ENCODE measurements at regions not wholly inside any gene's neighbourhood (a gene's known extent, or its start where the extent isn't known, plus 50 kb on each side); places are given as distances from the start of the nearest gene placed in this dataset.

DNA sequence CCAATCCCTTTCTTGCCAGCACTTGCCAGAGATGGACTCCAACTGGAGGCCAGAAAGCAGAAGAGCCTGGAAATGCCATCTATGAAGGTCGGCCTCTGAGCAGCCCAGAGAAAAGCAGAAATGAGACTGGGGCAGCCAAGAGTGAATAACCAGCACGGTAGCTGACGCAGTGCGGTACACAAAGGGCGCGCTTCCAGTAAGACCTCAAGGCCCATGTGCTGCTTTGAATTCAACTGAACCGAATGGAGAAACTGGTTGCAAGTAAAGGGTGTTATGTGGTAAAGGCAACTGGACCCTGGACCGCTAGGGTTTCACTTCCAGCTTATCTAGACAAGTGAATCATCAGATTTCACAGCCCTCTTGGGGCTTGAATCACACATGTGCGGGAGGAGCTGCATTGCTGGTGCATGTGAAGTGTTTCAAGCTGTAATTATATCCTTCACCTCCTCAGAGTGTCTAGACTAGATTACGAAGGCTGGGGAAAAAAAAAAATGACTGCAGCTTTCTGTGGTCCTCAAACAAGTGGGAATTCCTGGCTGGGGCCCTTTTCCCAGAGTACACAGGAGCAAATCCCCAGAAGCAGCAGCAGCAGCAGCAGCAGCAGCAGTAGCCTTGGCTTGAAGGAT lies 128.9 kb downstream of the CCDC34 start:
- H3K4me3 ChIP-seq (ENCODE audit: low read length), result no peak overlapping the region
- peak; percentile 79 for DNase-seq (ENCODE audit: low read depth)
- TF ChIP-seq, protein P1, sequence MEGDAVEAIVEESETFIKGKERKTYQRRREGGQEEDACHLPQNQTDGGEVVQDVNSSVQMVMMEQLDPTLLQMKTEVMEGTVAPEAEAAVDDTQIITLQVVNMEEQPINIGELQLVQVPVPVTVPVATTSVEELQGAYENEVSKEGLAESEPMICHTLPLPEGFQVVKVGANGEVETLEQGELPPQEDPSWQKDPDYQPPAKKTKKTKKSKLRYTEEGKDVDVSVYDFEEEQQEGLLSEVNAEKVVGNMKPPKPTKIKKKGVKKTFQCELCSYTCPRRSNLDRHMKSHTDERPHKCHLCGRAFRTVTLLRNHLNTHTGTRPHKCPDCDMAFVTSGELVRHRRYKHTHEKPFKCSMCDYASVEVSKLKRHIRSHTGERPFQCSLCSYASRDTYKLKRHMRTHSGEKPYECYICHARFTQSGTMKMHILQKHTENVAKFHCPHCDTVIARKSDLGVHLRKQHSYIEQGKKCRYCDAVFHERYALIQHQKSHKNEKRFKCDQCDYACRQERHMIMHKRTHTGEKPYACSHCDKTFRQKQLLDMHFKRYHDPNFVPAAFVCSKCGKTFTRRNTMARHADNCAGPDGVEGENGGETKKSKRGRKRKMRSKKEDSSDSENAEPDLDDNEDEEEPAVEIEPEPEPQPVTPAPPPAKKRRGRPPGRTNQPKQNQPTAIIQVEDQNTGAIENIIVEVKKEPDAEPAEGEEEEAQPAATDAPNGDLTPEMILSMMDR (conservative IDR thresholded peaks at IDR 0.05; ENCODE audit: low read depth, low read length), result peak; percentile 10

DNA sequence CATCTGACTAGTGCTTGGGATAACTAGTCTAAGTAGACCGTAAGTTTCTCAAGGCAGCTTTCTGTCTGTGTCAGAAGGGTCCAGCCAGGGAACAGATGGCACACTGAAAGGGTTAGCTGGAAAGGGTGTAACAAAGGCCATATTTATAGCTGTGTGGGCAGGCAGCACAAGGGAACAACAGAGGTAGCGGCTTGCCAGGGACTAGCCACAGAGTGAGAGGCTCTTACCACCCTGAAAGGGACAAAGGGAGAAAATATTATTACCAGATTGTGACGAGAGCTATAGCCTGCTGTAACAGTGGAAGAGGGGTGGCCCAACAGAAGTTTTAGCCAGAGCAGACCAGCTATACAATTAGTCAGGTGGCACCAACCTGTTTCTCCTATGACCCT lies 129.4 kb downstream of the CCDC34 start:
- H3K4me3 ChIP-seq (ENCODE audit: low read length), result no peak overlapping the region
- TF ChIP-seq, protein P1 (conservative IDR thresholded peaks at IDR 0.05; ENCODE audit: low read depth, low read length), result no peak
- no peak for DNase-seq (ENCODE audit: low read depth)

DNA sequence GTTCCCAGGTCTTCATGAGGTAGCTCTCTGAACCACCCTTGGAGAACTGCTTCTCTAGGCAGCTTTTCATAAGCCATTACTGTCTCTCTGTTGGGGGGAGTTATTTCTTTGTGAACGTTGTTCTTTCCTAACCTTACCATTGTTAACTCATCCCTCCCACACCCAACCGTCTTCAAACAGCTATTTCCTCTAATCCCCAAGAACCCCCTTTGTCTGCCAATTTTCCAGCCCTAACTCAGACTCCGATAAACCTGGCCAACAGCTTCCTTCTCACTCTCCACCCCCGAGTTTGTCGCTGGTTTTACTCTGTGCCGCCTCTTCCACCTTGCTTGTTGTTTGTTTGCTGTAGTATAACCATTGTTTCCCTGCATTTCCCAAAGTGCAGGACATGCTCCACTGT lies 131.5 kb downstream of the CCDC34 start:
- TF ChIP-seq, protein P1 (conservative IDR thresholded peaks at IDR 0.05; ENCODE audit: low read depth, low read length), result no peak
- H3K4me3 ChIP-seq (ENCODE audit: low read length), result no peak overlapping the region
- DNase-seq (ENCODE audit: low read depth), result no peak

DNA sequence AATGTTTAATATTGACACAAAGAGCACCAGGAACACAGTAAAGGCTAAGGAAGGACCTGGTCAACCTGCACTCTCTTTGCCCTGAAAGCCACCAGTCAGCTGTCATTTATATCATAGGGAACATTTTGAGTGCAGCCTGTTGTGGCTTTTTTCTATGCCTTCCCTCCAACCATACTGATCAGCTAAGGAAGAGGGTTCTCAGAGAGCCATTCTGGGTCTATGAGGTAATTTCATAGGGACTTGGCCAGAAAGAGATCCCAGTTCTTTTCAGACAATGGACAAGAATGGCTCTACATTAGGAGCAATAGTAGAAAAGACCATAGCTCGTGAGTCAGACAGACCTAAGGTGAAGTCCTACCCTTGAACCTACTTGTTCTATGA lies 132.8 kb downstream of the CCDC34 start:
- no peak overlapping the region for H3K4me3 ChIP-seq (ENCODE audit: low read length)
- TF ChIP-seq, protein P1 (conservative IDR thresholded peaks at IDR 0.05; ENCODE audit: low read depth, low read length), result no peak
- no peak for DNase-seq (ENCODE audit: low read depth)

DNA sequence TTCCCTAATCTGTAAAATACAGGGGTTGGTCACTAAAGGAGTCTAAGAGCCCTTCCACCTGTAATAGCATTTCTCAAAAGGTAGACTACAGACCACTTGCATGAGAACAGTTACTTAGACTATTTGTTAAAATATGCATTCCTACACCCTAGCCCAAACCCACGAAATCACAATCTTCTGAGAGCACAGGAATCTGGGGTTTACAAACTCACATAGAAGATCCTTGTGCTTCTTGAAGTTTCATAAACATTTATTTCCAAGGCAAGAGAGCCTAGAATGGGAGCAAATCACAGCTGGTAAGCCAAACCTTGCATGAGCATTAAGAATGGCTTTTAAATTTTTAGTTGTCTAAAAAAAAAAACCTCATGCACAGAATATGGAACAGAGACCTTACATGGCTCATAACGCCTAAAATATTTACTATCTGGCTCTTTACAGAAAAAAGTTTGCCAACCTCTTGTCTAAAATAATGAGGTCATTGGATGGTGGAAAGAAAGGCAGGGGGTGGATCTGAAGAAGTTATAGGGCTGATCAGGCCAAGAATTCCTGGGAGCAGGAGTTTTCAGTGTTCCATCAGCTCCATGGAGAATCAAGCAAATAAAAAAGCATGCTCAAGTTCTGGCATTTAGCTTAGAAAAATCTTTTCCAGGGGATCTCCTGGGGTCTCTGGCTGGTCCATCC lies 133.4 kb downstream of the CCDC34 start:
- no peak overlapping the region for H3K4me3 ChIP-seq (ENCODE audit: low read length)
- TF ChIP-seq, protein P1 (conservative IDR thresholded peaks at IDR 0.05; ENCODE audit: low read depth, low read length), result no peak

DNA sequence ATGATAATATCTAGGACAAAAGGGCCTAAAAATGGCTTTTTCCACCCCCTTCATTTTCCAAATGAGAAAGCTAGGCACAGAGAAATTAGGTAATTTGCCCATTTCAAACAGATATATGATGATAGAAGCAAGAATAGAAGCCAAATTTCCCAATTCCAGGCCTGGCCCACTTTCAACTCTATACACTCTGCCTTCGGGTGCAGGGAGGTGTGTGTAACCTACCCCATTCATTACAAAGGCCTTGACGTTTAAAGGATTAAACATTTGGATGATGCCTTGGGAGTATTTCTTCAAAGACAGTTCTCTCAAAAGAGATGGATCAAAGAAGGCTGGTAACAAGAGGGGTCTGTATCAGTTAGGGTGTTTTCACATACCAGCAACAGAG lies 134.1 kb downstream of the CCDC34 start:
- no peak overlapping the region for H3K4me3 ChIP-seq (ENCODE audit: low read length)
- no peak for DNase-seq (ENCODE audit: low read depth)
- TF ChIP-seq, protein P1 (conservative IDR thresholded peaks at IDR 0.05; ENCODE audit: low read depth, low read length), result no peak

More for the DNA sequence above, 133.4 kb downstream of the CCDC34 start:
- no peak for DNase-seq (ENCODE audit: low read depth)
